IMR-90 (cell line): ENCODE measurements at regions not wholly inside any gene's neighbourhood (a gene's known extent, or its start where the extent isn't known, plus 50 kb on each side); places are given as distances from the start of the nearest gene placed in this dataset.

Source experiments
- ATAC-seq: fragments of 200-7000 bp; cut with Tn5 transposase; 2 replicates; pipeline ENCODE4 v1.9.1; 2020; ENCODE audit warnings: low read depth, mild to moderate bottlenecking, moderate library complexity
- BruUV-seq: library from RNA; stranded (reverse); fragments of 400-500 nt; replicated peaks from 2 replicates; lab custom pipeline; 2021; lab: Mats Ljungman, UMichigan
- CTCF ChIA-PET: fragments of 300-600 bp; formaldehyde crosslinking; extraction: SDS; loops from one replicate; lab custom pipeline; 2021; ENCODE audit warnings: antibody characterized with exemption; lab: Yijun Ruan, JAX
- POLR2A ChIA-PET: fragments of 300-600 bp; sonication (Branson Sonifier 250); formaldehyde crosslinking; loops from one replicate; lab custom pipeline; 2022; ENCODE audit warnings: antibody characterized with exemption; ENCODE audit not compliant: unreplicated experiment; lab: Charles Lee
- DNase-seq: peaks from one replicate; pipeline ENCODE4 v3.0.0; 2013
- H2AFZ ChIP-seq: replicated peaks from 2 replicates; pipeline ENCODE3; 2013; ENCODE audit warnings: low read length, mild to moderate bottlenecking; ENCODE audit not compliant: poor library complexity
- H2AK5ac ChIP-seq: 2 replicates; pipeline ENCODE4 v1.6.1; 2013; ENCODE audit warnings: low read depth, low read length, inconsistent platforms
- H2AK9ac ChIP-seq: replicated peaks from 2 replicates; pipeline ENCODE3; 2013; ENCODE audit warnings: mild to moderate bottlenecking, low read depth, low read length, moderate library complexity; ENCODE audit not compliant: poor library complexity
- H2BK120ac ChIP-seq: 2 replicates; pipeline ENCODE4 v1.6.1; 2013; ENCODE audit warnings: low read depth, low read length, inconsistent platforms
- H2BK15ac ChIP-seq: 3 replicates; pipeline ENCODE4 v1.6.1; 2013; ENCODE audit warnings: low read depth, low read length, inconsistent platforms
- H2BK20ac ChIP-seq: 2 replicates; pipeline ENCODE4 v1.6.1; 2013; ENCODE audit warnings: low read depth, mild to moderate bottlenecking, inconsistent platforms, low read length, moderate library complexity
- H2BK5ac ChIP-seq: 2 replicates; pipeline ENCODE4 v1.6.1; 2013; ENCODE audit warnings: mild to moderate bottlenecking, low read depth, low read length, inconsistent platforms; ENCODE audit not compliant: poor library complexity, severe bottlenecking
- H3K14ac ChIP-seq: replicated peaks from 2 replicates; pipeline ENCODE4 v1.6.1; 2013; ENCODE audit warnings: low read depth, low read length, inconsistent platforms
- H3K18ac ChIP-seq: 2 replicates; pipeline ENCODE4 v1.6.1; 2013; ENCODE audit warnings: low read depth, low read length, control low read depth
- H3K23ac ChIP-seq: 2 replicates; pipeline ENCODE4 v1.6.1; 2013; ENCODE audit warnings: low read depth, low read length, inconsistent platforms
- H3K27ac ChIP-seq: 2 replicates; pipeline ENCODE4 v1.5.1; 2013; ENCODE audit warnings: mild to moderate bottlenecking, control low read depth, low read length; ENCODE audit not compliant: insufficient read depth
- H3K27me3 ChIP-seq: 2 replicates; pipeline ENCODE4 v1.6.1; 2013; ENCODE audit warnings: low read length; ENCODE audit not compliant: control insufficient read depth, insufficient read depth
- H3K36me3 ChIP-seq: 2 replicates; pipeline ENCODE4 v1.6.1; 2013; ENCODE audit warnings: low read length, mixed read lengths; ENCODE audit not compliant: control insufficient read depth, insufficient read depth
- H3K4ac ChIP-seq: 2 replicates; pipeline ENCODE4 v1.6.1; 2013; ENCODE audit warnings: low read depth, low read length, inconsistent platforms
- H3K4me1 ChIP-seq: 2 replicates; pipeline ENCODE4 v1.6.1; 2013; ENCODE audit warnings: low read length, mixed read lengths; ENCODE audit not compliant: control insufficient read depth, insufficient read depth
- H3K4me2 ChIP-seq: 2 replicates; pipeline ENCODE4 v1.6.1; 2013; ENCODE audit warnings: low read depth, mild to moderate bottlenecking, control low read depth, low read length, moderate library complexity
- H3K4me3 ChIP-seq: 2 replicates; pipeline ENCODE4 v1.5.1; 2013; ENCODE audit warnings: low read depth, mild to moderate bottlenecking, control low read depth, low read length, moderate library complexity; ENCODE audit not compliant: insufficient read depth
- H3K56ac ChIP-seq: 2 replicates; pipeline ENCODE4 v1.6.1; 2013; ENCODE audit warnings: low read length, inconsistent platforms; ENCODE audit not compliant: insufficient read depth; ENCODE audit errors: extremely low read depth
- H3K79me1 ChIP-seq, 2 experiments: 2 replicates each; pipeline ENCODE4 v1.6.1; 2013; ENCODE audit warnings: low read length in 2 of 2, inconsistent platforms in 1 of 2, low read depth in 1 of 2
- H3K9ac ChIP-seq: 2 replicates; pipeline ENCODE4 v1.6.1; 2013; ENCODE audit warnings: low read depth, low read length, control low read depth
- H3K9me1 ChIP-seq: 2 replicates; pipeline ENCODE4 v1.6.1; 2013; ENCODE audit warnings: low read length, inconsistent platforms; ENCODE audit not compliant: insufficient read depth
- H3K9me3 ChIP-seq: 2 replicates; pipeline ENCODE4 v1.6.1; 2013; ENCODE audit warnings: low read length; ENCODE audit not compliant: control insufficient read depth, insufficient read depth
- H4K20me1 ChIP-seq: 2 replicates; pipeline ENCODE4 v1.6.1; 2013; ENCODE audit warnings: low read length, inconsistent platforms; ENCODE audit not compliant: insufficient read depth
- H4K5ac ChIP-seq: 2 replicates; pipeline ENCODE4 v1.6.1; 2013; ENCODE audit warnings: mild to moderate bottlenecking, low read depth, low read length, control low read depth
- H4K8ac ChIP-seq, 2 experiments: 2 replicates each; pipeline ENCODE4 v1.6.1; 2013; ENCODE audit warnings: low read depth in 2 of 2, low read length in 2 of 2, control low read depth in 1 of 2, inconsistent platforms in 1 of 2
- H4K91ac ChIP-seq: 2 replicates; pipeline ENCODE4 v1.6.1; 2013; ENCODE audit warnings: low read depth, low read length, inconsistent platforms; ENCODE audit not compliant: insufficient read depth
- BHLHE40 ChIP-seq: fragments of 150-350 bp; IDR thresholded peaks from 2 replicates; pipeline ENCODE4 v1.6.1; 2016; ENCODE audit warnings: mild to moderate bottlenecking, low read depth, low read length
- CEBPB ChIP-seq: IDR thresholded peaks from 2 replicates; pipeline ENCODE4 v1.6.1; 2012; ENCODE audit warnings: low read depth, low read length, improper control_type of control experiment
- CHD1 ChIP-seq: IDR thresholded peaks from 2 replicates; pipeline ENCODE4 v1.6.1; 2012; ENCODE audit warnings: low read depth, low read length, improper control_type of control experiment
- FOS ChIP-seq: fragments of 150-350 bp; IDR thresholded peaks from 2 replicates; pipeline ENCODE4 v1.6.1; 2016; ENCODE audit warnings: low read depth, low read length
- MAFK ChIP-seq: IDR thresholded peaks from 2 replicates; pipeline ENCODE4 v1.6.1; 2012; ENCODE audit warnings: low read depth, low read length, improper control_type of control experiment
- MAZ ChIP-seq: IDR thresholded peaks from 2 replicates; pipeline ENCODE4 v1.6.1; 2012; ENCODE audit warnings: low read depth, mild to moderate bottlenecking, low read length, improper control_type of control experiment, moderate library complexity, borderline replicate concordance
- MXI1 ChIP-seq: IDR thresholded peaks from 2 replicates; pipeline ENCODE4 v1.6.1; 2012; ENCODE audit warnings: low read depth, mild to moderate bottlenecking, low read length, moderate library complexity, borderline replicate concordance
- NFE2L2 ChIP-seq: fragments of 150-350 bp; IDR thresholded peaks from 2 replicates; pipeline ENCODE4 v1.6.1; 2016; ENCODE audit warnings: low read depth, mild to moderate bottlenecking, low read length
- POLR2A ChIP-seq: IDR thresholded peaks from 2 replicates; pipeline ENCODE4 v1.6.1; 2012; ENCODE audit warnings: mild to moderate bottlenecking, low read depth, low read length
- RAD21 ChIP-seq: IDR thresholded peaks from 2 replicates; pipeline ENCODE4 v1.6.1; 2012; ENCODE audit warnings: low read length, improper control_type of control experiment
- RCOR1 ChIP-seq: IDR thresholded peaks from 2 replicates; pipeline ENCODE4 v1.6.1; 2012; ENCODE audit warnings: mild to moderate bottlenecking, low read length, improper control_type of control experiment; ENCODE audit not compliant: insufficient replicate concordance
- RFX5 ChIP-seq: IDR thresholded peaks from 2 replicates; pipeline ENCODE4 v1.8.0; 2012; ENCODE audit warnings: low read depth, mild to moderate bottlenecking, low read length, moderate library complexity
- SMC3 ChIP-seq: fragments of 150-350 bp; IDR thresholded peaks from 2 replicates; pipeline ENCODE4 v1.6.1; 2016; ENCODE audit warnings: low read depth, mild to moderate bottlenecking, antibody characterized with exemption, low read length, moderate library complexity
- dilution Hi-C: fragments of 300-500 bp; cut with HindIII; formaldehyde crosslinking; loops from one replicate; pipeline ENCODE4 v1.14.3; 2018; ENCODE audit warnings: low sequenced_read_pairs; ENCODE audit not compliant: unreplicated experiment
- in situ Hi-C: fragments of 300-500 bp; cut with MboI; formaldehyde crosslinking; loops from 3 replicates; pipeline ENCODE4 v1.14.3; 2019; ENCODE audit warnings: low sequenced_read_pairs, inconsistent platforms, mixed read lengths
- intact Hi-C: fragments of 100-400 bp; cut with micrococcal nuclease; formaldehyde crosslinking; loops from 2 replicates; pipeline ENCODE4 v1.10.0; 2022
- TF ChIP-seq, protein P1 (sequence below): conservative IDR thresholded peaks from 2 replicates; pipeline ENCODE4 v1.5.1; 2012; ENCODE audit warnings: mild to moderate bottlenecking, low read depth, low read length, improper control_type of control experiment
- TF ChIP-seq, protein P2 (sequence below): fragments of 150-350 bp; IDR thresholded peaks from 2 replicates; pipeline ENCODE4 v1.6.1; 2017; ENCODE audit warnings: mild to moderate bottlenecking, antibody characterized with exemption, low read length, low read depth
- TF ChIP-seq, protein P3 (sequence below): fragments of 150-350 bp; IDR thresholded peaks from 2 replicates; pipeline ENCODE4 v1.6.1; 2016; ENCODE audit warnings: low read depth, mild to moderate bottlenecking, low read length, moderate library complexity, borderline replicate concordance

DNA sequence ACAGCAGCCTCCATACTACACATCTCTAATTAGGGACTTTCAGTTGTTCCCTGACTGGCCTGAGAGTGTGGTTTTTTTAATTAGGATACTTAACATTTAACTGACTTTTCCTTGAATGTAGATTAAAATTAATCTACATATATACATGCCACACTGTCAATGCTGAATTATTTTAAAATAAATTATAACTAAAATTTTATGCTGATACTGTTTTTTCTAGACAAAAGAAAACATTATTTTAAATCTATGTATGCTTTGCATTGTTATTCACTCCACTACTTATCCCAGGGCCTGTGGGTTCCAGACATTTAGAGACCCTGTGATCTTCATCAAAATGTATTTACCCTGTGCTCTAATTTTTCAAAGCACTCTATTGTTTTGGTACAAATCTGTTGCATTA, 496.0 kb upstream of the MAP2 start:
- Histone ChIP-seq H4K8ac (no peak overlapping the region), H3K79me1 (no peaks in the 10 kb centered on the region), H3K14ac (no peak overlapping the region), H4K5ac (no peak overlapping the region), H3K9me3 (peaks cover 8% of the 10 kb centered on the region), H3K36me3 (no peaks in the 10 kb centered on the region), H2BK20ac (no peak overlapping the region), H2BK120ac (no peak overlapping the region), H3K9ac (no peak overlapping the region), H4K91ac (no peak overlapping the region), H3K4ac (no peak overlapping the region), H3K4me1 (no peaks in the 10 kb centered on the region), H3K56ac (no peak overlapping the region), H3K27ac (no peak overlapping the region), H2BK5ac (no peak overlapping the region), H2AFZ (no peak overlapping the region), H3K4me2 (no peak overlapping the region), H2AK5ac (no peak overlapping the region), H2AK9ac (no peak overlapping the region), H3K4me3 (no peak overlapping the region), H2BK15ac (no peak overlapping the region), H3K23ac (no peak overlapping the region), H3K9me1 (no peaks in the 10 kb centered on the region), H3K27me3 (no peaks in the 10 kb centered on the region), H3K18ac (no peak overlapping the region), H4K20me1 (no peaks in the 10 kb centered on the region)
- no peak for TF ChIP-seq RAD21
- TF ChIP-seq POLR2A, result no peak
- TF ChIP-seq, protein P1, sequence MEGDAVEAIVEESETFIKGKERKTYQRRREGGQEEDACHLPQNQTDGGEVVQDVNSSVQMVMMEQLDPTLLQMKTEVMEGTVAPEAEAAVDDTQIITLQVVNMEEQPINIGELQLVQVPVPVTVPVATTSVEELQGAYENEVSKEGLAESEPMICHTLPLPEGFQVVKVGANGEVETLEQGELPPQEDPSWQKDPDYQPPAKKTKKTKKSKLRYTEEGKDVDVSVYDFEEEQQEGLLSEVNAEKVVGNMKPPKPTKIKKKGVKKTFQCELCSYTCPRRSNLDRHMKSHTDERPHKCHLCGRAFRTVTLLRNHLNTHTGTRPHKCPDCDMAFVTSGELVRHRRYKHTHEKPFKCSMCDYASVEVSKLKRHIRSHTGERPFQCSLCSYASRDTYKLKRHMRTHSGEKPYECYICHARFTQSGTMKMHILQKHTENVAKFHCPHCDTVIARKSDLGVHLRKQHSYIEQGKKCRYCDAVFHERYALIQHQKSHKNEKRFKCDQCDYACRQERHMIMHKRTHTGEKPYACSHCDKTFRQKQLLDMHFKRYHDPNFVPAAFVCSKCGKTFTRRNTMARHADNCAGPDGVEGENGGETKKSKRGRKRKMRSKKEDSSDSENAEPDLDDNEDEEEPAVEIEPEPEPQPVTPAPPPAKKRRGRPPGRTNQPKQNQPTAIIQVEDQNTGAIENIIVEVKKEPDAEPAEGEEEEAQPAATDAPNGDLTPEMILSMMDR, result no peak
- TF ChIP-seq RFX5, result no peak
- TF ChIP-seq BHLHE40, result no peak
- TF ChIP-seq MAFK, result no peak
- TF ChIP-seq MXI1, result no peak
- TF ChIP-seq RCOR1, result no peak
- TF ChIP-seq, protein P2, sequence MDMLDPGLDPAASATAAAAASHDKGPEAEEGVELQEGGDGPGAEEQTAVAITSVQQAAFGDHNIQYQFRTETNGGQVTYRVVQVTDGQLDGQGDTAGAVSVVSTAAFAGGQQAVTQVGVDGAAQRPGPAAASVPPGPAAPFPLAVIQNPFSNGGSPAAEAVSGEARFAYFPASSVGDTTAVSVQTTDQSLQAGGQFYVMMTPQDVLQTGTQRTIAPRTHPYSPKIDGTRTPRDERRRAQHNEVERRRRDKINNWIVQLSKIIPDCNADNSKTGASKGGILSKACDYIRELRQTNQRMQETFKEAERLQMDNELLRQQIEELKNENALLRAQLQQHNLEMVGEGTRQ, result no peak
- TF ChIP-seq FOS, result no peak
- no peak for TF ChIP-seq SMC3
- no peak for TF ChIP-seq MAZ
- TF ChIP-seq NFE2L2, result no peak
- TF ChIP-seq CEBPB, result no peak
- TF ChIP-seq CHD1, result no peak
- TF ChIP-seq, protein P3, sequence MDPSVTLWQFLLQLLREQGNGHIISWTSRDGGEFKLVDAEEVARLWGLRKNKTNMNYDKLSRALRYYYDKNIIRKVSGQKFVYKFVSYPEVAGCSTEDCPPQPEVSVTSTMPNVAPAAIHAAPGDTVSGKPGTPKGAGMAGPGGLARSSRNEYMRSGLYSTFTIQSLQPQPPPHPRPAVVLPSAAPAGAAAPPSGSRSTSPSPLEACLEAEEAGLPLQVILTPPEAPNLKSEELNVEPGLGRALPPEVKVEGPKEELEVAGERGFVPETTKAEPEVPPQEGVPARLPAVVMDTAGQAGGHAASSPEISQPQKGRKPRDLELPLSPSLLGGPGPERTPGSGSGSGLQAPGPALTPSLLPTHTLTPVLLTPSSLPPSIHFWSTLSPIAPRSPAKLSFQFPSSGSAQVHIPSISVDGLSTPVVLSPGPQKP, result no peak
- POLR2A ChIA-PET, result no interaction called here
- ATAC-seq, result no peak
- CTCF ChIA-PET, result no interaction called here
- intact Hi-C loops (no loop called here), dilution Hi-C loops (no loop called here), in situ Hi-C loops (no loop called here)
- no TSS peak for BruUV-seq
- DNase-seq, result no peak
